HEK293 (cell line): ENCODE measurements at regions not wholly inside any gene's neighbourhood (a gene's known extent, or its start where the extent isn't known, plus 50 kb on each side); places are given as distances from the start of the nearest gene placed in this dataset.

Experiments
- CTCF ChIP-seq: fragments of 450-650 bp; formaldehyde crosslinking; IDR thresholded peaks from 2 replicates; pipeline ENCODE4 v1.5.1; 2016; ENCODE audit warnings: missing biosample characterization, missing genetic modification characterization
- ELK4 ChIP-seq: IDR thresholded peaks from 2 replicates; pipeline ENCODE4 v1.6.1; 2011; ENCODE audit warnings: mild to moderate bottlenecking, low read depth, low read length, borderline replicate concordance
- HIC1 ChIP-seq: fragments of 450-650 bp; formaldehyde crosslinking; IDR thresholded peaks from 2 replicates; pipeline ENCODE4 v1.5.1; 2016; ENCODE audit warnings: missing biosample characterization, missing genetic modification characterization
- ZNF248 ChIP-seq: fragments of 450-650 bp; formaldehyde crosslinking; IDR thresholded peaks from 2 replicates; pipeline ENCODE4 v1.5.1; 2017; ENCODE audit warnings: missing biosample characterization, missing genetic modification characterization
- ZNF664 ChIP-seq: fragments of 450-650 bp; formaldehyde crosslinking; IDR thresholded peaks from 2 replicates; pipeline ENCODE4 v1.5.1; 2016; ENCODE audit warnings: missing biosample characterization, missing genetic modification characterization

DNA sequence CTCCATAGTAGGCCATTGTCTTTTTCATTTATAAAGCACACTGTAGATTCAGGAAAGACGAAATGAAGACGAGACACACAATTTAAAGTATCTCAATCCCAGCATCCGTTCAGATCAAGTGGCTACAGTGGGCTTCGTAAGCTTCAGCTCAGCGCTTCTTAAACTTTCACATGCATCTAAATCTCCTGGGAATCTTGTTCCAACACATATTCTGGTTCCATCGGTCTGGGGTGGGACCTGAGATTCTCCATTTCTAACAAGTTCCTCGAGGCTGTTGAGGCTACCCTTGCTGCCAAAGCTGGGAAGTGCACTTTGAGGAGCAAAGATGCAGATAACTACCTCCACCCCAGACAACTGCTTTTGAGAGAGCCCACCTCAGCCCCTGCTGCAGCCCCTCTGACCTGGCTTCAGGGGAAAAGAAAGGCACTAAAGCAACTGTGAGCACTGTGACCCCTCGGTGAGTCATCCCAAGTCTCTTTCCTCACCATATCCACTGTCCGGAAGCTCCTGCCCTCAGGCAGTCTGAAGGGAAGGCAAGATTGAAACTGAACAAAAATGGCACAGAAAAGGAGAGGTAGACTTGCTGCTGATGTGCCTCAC, 201.1 kb upstream of the FBXO11 start:
- TF ChIP-seq CTCF (tag by site-specific recombination): no peak
- no peak for TF ChIP-seq ZNF248 (tag by site-specific recombination)
- no peak for TF ChIP-seq HIC1 (tag by site-specific recombination)
- no peak for TF ChIP-seq ZNF664
- TF ChIP-seq ELK4: no peak
